T-helper 9 cell (primary cell): ENCODE measurements at regions not wholly inside any gene's neighbourhood (a gene's known extent, or its start where the extent isn't known, plus 50 kb on each side); places are given as distances from the start of the nearest gene placed in this dataset.
"Not testable (repeated sequence)": the region's sequence is repeated elsewhere in the genome, so short reads cannot be mapped to it uniquely, and the experiment has no call there.

Experiments used
- DNase-seq: peaks from one replicate; pipeline ENCODE4 v3.0.0-alpha.2; 2020

DNA sequence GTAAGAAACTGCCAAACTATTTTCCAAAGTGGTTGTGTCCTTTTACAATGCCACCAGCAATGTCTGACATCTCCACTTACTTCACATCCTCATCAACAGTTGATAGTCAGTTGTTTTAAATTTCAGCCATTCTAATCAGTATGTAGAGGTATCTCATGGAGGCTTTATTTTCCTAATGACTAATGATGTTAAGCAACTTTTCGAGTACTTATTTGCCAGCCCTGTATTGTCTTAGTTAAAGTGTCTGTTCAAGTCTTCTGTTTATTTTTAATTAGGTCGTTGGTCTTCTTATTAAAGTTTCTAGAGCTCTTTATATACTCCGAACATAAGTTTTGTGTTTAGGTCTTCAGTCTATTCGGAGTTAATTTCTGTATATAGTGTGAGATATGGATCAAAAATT lies 54.9 kb upstream of the NBPF12 start:
- not testable (repeated sequence) for DNase-seq

DNA sequence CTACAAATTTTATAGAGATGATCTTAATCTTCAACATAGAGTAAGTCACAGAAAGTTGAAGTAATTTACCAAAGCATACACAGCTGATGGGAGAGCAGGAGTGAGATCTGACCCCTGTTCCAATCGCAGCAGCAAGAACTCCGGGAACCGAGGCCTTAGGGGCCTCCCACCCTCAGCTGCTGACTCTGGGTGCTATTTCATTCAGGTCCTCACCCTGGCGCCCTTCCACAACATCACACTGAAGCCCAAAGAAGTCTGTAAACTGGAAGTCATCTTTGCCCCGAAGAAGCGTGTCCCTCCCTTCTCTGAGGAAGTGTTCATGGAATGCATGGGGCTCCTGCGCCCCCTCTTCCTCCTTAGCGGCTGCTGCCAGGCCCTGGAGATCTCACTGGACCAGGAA lies 57.0 kb upstream of the NBPF12 start:
- DNase-seq, result not testable (repeated sequence)

- not testable (repeated sequence) for DNase-seq
Measured at GRCh38 chr1:146863799-146864319, 74.3 kb upstream of the NBPF12 start.

GRCh38 chr1:146853147-146853546 lies 85.0 kb upstream of the NBPF12 start:
- DNase-seq, result not testable (repeated sequence)

- DNase-seq, result not testable (repeated sequence)
Measured at GRCh38 chr1:146850352-146850889, 87.7 kb upstream of the NBPF12 start.

DNA sequence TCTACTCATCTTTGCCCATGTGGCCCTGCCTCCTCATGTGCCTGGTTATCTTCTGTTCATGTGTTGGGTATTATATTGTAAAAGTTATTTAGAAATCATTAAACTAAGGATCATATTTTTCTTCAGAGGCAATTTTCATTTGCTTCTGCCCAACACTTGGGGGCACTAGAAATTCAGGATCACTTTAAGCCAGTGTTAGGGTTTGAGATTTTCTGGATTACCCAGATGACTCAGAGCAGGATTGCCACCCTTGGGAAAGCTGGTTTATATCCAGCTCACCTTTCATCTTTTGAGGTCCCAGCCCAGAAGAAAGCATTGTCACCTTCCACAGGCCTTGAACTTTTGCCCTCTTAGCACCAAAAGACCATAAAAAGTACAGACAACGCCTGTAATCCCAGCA lies 99.4 kb upstream of the NBPF12 start:
- DNase-seq, result not testable (repeated sequence)

- not testable (repeated sequence) for DNase-seq
Measured at GRCh38 chr1:146826957-146827356, 111.2 kb upstream of the NBPF12 start.

GRCh38 chr1:146794236-146794635 lies 143.9 kb upstream of the NBPF12 start:
- not testable (repeated sequence) for DNase-seq

GRCh38 chr1:146792725-146793124 lies 145.4 kb upstream of the NBPF12 start:
- DNase-seq, result not testable (repeated sequence)

DNA sequence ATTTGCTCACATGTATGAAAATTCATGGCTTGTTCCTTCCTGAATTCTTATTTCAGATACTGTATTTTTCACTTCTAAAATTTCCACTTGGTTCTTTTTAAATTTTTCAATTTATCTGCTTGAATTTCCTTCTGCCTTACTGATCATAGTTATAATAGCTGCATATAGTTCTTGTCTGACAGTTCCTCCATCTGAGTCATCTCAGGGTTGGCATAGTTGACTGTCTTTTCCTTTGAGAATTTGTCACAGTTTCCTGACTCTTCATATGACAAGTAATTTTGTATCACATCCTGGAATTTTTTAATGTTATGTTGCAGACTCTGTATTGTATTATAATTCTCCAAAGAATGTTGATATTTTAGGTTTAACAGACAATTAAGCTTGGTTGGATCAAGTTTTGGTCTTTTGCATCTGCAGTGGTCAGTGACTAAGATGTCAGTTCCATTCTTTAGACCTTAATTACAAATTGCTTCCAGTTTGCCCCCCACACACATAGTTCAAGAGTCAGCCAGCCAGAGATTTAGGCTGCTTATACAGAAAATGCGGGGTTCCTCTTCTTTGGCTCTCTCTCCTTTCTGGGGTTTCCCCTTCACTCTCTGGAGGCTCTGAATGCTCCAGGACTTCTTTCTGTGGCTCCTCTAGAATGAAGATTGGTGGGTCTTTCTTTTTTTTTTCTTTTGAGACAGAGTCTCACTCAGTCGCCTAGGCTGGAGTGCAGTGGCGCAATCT lies 153.7 kb upstream of the NBPF12 start:
- DNase-seq, result not testable (repeated sequence)

GRCh38 chr1:146781235-146781634 lies 156.9 kb upstream of the NBPF12 start:
- DNase-seq, result not testable (repeated sequence)

- not testable (repeated sequence) for DNase-seq
Measured at GRCh38 chr1:146777826-146778602, 160.1 kb upstream of the NBPF12 start.

GRCh38 chr1:146774988-146775387 lies 163.1 kb upstream of the NBPF12 start:
- DNase-seq, result not testable (repeated sequence)

DNA sequence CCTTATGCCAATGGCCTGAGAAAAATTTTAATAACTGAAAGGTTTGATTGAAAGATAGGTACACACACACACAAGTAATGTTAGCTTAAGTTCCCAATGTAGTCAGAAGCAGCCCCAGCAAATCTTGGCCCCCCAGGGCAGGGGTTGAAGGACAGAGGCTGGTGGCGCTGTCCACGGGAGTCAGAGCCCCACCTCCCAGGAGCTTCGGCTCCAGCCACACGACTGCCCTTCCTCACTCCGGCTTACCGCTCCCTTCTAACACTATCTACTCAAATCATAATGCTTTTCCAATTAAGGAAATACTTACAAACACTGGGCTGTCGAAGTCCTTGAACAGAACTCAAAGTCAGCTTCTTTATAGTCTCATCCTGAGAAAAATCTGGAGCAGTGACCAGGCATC lies 163.9 kb upstream of the NBPF12 start:
- DNase-seq, result not testable (repeated sequence)

- DNase-seq, result not testable (repeated sequence)
Measured at GRCh38 chr1:146771409-146771808, 166.7 kb upstream of the NBPF12 start.

GRCh38 chr1:146770998-146771397 lies 167.1 kb upstream of the NBPF12 start:
- not testable (repeated sequence) for DNase-seq

DNA sequence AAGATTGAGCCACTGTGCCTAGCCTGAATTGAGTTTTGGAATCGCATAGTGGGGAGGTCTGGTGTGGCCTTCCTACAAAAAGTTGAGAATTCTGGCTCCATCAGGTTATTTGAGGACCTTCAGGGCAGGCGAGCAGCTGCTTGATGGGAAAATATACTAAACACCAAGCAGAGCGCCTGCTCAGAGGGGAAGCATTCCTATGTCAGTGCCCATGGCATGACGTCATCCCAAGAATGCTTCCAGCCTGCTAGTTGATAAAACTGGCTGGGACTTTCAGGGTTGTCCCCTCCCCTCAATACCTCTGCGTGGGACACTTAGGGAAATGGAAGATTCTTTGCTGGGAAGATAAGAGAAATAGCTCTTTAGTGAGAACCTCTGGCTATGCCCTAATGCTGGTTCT lies 174.9 kb upstream of the NBPF12 start:
- DNase-seq, result not testable (repeated sequence)

DNA sequence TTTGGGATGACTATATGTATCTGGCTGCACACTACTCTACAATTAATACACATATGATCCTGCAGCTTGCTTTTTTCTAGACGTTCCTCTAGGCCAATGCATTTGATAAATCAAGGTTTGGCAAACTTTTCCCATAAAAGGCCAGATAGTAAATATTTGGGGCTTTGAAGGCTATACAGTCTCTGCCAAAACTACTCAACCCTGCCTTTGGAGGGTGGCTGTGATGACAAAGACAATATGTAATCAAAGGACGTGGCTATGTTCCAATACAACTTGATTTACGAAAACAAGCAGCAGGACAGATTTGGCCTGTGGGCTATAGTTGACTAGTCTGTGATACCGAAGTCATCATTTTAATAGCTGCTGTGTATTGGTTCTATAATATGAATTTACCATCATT lies 181.3 kb upstream of the NBPF12 start:
- DNase-seq, result not testable (repeated sequence)

- DNase-seq, result not testable (repeated sequence)
Measured at GRCh38 chr1:146748686-146749085, 189.4 kb upstream of the NBPF12 start.

DNA sequence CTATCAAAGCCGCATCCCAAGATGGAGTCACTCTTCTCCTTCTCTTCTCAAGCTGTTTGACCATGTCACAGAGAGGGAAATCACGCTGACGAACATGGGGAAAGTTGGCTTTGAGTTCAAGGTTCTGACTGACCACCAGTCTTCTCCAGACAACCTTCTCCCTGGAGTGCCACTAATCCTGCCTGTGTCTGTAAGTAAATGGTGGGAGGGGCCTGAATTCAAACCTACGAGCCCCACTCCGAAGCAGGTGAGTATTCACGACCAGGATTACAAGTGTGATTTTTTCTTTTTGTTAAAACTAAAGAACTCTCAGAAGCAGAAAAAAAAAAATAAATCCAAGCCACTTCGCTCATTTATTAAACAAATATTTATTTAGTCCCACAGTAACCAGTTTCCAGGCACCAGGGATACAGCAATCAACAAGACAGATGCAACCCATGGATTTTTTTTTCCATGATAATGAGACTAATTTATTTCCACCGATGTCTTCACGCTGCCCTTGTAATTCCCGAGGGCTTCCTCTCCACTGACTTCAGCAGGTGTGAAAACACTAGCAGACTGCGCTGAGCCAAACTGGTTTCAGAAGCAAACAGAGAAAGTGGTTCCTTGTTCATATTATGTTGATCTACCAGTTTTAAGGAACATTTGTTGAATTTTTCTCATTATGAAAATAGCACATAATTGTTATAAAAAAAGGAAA lies 206.0 kb upstream of the NBPF12 start:
- not testable (repeated sequence) for DNase-seq

- not testable (repeated sequence) for DNase-seq
Measured at GRCh38 chr1:146729642-146730344, 208.3 kb upstream of the NBPF12 start.

GRCh38 chr1:146715054-146715453 lies 223.1 kb upstream of the NBPF12 start:
- not testable (repeated sequence) for DNase-seq
